ENCODE measurements at regions not wholly inside any gene's neighbourhood (a gene's known extent, or its start where the extent isn't known, plus 50 kb on each side); places are given as distances from the start of the nearest gene placed in this dataset.

DNA sequence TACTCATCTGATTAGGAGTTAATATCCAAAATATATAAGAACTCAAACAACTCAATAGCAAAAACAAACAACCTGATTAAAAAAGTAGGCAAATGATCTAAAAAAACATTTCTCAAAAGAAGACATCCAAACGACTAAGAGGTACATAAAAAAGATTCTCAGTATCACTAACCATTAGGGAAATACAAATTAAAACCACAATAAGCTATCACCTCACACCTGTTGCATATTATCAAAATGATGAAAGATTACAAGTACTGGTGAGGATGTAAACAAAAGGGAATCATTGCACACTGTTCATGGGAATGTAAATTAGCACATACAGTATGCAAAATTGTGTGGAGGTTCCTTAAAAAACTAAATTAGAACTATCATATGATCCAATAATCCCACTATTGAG lies 865.5 kb downstream of the TMEM182 start:
- Histone ChIP-seq H3K4me3 (replicated peaks in 1 of 3) (no peak overlapping the region), H3K36me3 (no peaks in the 10 kb centered on the region), H3K27ac (no peak overlapping the region), H3K27me3 (no peaks in the 10 kb centered on the region), H3K9me3 (no peaks in the 10 kb centered on the region), H3K4me1 (no peaks in the 10 kb centered on the region)
- intact Hi-C loops (cut with DNase I), result no loop called here
- DNase-seq, result no peak
- 44 to 50% methylated on average over 1 of the region's 1 CpG for WGBS, 2 donors
- TF ChIP-seq POLR2A (IDR thresholded peaks at IDR 0.05), result no peak
- TF ChIP-seq, protein P1, sequence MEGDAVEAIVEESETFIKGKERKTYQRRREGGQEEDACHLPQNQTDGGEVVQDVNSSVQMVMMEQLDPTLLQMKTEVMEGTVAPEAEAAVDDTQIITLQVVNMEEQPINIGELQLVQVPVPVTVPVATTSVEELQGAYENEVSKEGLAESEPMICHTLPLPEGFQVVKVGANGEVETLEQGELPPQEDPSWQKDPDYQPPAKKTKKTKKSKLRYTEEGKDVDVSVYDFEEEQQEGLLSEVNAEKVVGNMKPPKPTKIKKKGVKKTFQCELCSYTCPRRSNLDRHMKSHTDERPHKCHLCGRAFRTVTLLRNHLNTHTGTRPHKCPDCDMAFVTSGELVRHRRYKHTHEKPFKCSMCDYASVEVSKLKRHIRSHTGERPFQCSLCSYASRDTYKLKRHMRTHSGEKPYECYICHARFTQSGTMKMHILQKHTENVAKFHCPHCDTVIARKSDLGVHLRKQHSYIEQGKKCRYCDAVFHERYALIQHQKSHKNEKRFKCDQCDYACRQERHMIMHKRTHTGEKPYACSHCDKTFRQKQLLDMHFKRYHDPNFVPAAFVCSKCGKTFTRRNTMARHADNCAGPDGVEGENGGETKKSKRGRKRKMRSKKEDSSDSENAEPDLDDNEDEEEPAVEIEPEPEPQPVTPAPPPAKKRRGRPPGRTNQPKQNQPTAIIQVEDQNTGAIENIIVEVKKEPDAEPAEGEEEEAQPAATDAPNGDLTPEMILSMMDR (IDR thresholded peaks at IDR 0.05), result no peak

- TF ChIP-seq, protein P1 (IDR thresholded peaks at IDR 0.05), result no peak
- no peak for TF ChIP-seq POLR2A (IDR thresholded peaks at IDR 0.05)
- Histone ChIP-seq H3K9me3 (no peaks in the 10 kb centered on the region), H3K27ac (no peak overlapping the region), H3K4me3 (replicated peaks in 1 of 3) (no peak overlapping the region), H3K27me3 (no peaks in the 10 kb centered on the region), H3K36me3 (no peaks in the 10 kb centered on the region), H3K4me1 (no peaks in the 10 kb centered on the region)
- 28% methylated on average over 2 of the region's 2 CpGs for WGBS, 2 donors
- DNase-seq, result no peak
- intact Hi-C loops (cut with DNase I), result no loop called here
These were observed 877.1 kb downstream of the TMEM182 start for GRCh38 chr2:103638978-103639377.

DNA sequence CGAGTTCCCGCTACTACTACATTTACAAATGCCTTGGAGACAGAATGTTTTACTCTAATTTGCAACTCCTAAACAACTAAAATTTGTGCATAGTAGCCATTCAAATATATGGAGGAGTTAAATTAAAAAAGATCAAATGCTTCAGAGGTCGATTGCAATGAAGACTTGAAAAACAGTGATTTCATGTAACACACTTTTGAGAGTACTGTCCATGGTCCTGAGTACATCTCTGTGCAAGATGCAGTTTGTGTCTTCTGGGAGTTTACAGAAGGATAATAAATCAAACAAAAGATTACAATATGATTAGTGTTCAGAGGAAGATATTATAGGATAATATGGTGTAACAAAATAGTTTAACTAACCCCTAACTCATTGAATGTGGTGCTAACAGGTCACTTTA lies 894.7 kb downstream of the TMEM182 start:
- WGBS, 2 donors, result 66 to 70% methylated on average over 3 of the region's 3 CpGs
- Histone ChIP-seq H3K9me3 (no peaks in the 10 kb centered on the region), H3K27me3 (no peaks in the 10 kb centered on the region), H3K27ac (no peak overlapping the region), H3K36me3 (no peaks in the 10 kb centered on the region), H3K4me1 (no peaks in the 10 kb centered on the region), H3K4me3 (replicated peaks in 1 of 3) (no peak overlapping the region)
- intact Hi-C loops (cut with DNase I), result no loop called here
- no peak for DNase-seq
- no peak for TF ChIP-seq POLR2A (IDR thresholded peaks at IDR 0.05)
- TF ChIP-seq, protein P1 (IDR thresholded peaks at IDR 0.05), result no peak

DNA sequence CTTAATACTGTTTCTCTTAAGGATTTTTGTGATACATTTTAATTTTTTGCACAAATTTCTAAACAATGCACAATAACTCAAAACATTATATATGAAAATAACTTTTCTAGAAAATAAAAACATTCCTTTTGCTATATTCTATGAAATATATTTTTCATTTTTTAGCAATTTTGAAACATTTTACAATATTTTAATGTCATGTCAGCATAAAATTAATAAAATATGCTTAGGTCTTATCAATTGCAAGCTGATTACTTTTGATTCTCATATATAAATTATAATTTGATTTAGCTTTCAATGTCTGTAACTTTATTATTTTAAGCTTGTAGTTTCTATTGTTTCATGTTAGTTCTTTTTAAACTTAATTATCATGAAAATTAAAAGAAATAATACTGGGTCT lies 898.7 kb downstream of the TMEM182 start:
- Histone ChIP-seq H3K27me3 (no peaks in the 10 kb centered on the region), H3K36me3 (no peaks in the 10 kb centered on the region), H3K9me3 (no peaks in the 10 kb centered on the region), H3K4me1 (no peaks in the 10 kb centered on the region), H3K4me3 (replicated peaks in 1 of 3) (no peak overlapping the region), H3K27ac (no peak overlapping the region)
- no peak for TF ChIP-seq POLR2A (IDR thresholded peaks at IDR 0.05)
- TF ChIP-seq, protein P1 (IDR thresholded peaks at IDR 0.05), result no peak
- intact Hi-C loops (cut with DNase I), result no loop called here
- DNase-seq, result no peak

DNA sequence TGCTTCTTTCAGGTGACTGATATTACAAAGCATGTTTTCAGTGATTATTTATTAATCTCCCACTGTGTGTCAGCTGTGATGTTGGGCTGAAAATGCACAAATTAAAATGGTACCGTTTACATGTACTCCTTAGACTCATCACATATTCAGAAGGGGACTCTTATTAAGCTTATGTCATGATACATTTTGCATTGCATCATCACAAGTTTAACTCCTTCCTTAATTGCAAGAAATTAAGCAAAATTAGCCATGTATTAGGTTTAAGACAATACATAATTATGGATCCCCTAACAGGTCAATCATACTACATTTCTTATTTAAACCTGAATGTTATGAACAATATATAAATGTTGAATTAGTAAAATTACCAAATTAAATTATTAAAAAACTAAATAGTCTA lies 899.1 kb downstream of the TMEM182 start:
- intact Hi-C loops (cut with DNase I), result no loop called here
- no peaks in the 10 kb centered on the region for H3K27me3 ChIP-seq
- DNase-seq, result no peak
- H3K9me3 ChIP-seq, result no peaks in the 10 kb centered on the region
- no peaks in the 10 kb centered on the region for H3K36me3 ChIP-seq
- TF ChIP-seq, protein P1 (IDR thresholded peaks at IDR 0.05), result no peak
- no peak for TF ChIP-seq POLR2A (IDR thresholded peaks at IDR 0.05)
- WGBS, 2 donors, result 64 to 88% methylated on average over 1 of the region's 1 CpG
- H3K4me1 ChIP-seq, result no peaks in the 10 kb centered on the region
- no peak overlapping the region for H3K4me3 ChIP-seq (replicated peaks in 1 of 3)
- no peak overlapping the region for H3K27ac ChIP-seq
